NCI-H524 (cell line): ENCODE measurements at regions not wholly inside any gene's neighbourhood (a gene's known extent, or its start where the extent isn't known, plus 50 kb on each side); places are given as distances from the start of the nearest gene placed in this dataset.

ENCODE experiments used
- DNase-seq, 2 experiments: peaks; one replicate each; lab custom pipeline; 2025; lab: John Stamatoyannopoulos, UW

- DNase-seq = no peak
These were observed 2312.6 kb downstream of the PCDH9 start for GRCh38 chr13:64917566-64917965.

- no peak for DNase-seq
These were observed 2318.0 kb downstream of the PCDH9 start for GRCh38 chr13:64912141-64912540.

- DNase-seq = no peak
These were observed 2320.0 kb downstream of the PCDH9 start for GRCh38 chr13:64910096-64910495.

- DNase-seq = no peak
These were observed 2321.0 kb downstream of the PCDH9 start for GRCh38 chr13:64909184-64909583.

GRCh38 chr13:64900039-64900438, 2330.1 kb downstream of the PCDH9 start:
- DNase-seq = no peak

- DNase-seq = no peak
These were observed 2345.2 kb downstream of the PCDH9 start for GRCh38 chr13:64884976-64885375.

- no peak for DNase-seq
These were observed 2353.0 kb downstream of the PCDH9 start for GRCh38 chr13:64877176-64877575.

- no peak for DNase-seq
These were observed 2358.4 kb downstream of the PCDH9 start for GRCh38 chr13:64871742-64872141.

GRCh38 chr13:64869539-64869938, 2360.6 kb downstream of the PCDH9 start:
- DNase-seq = no peak

- no peak for DNase-seq
These were observed 2362.3 kb downstream of the PCDH9 start for GRCh38 chr13:64867856-64868255.

- DNase-seq = no peak
These were observed 2363.8 kb downstream of the PCDH9 start for GRCh38 chr13:64866331-64866730.

- DNase-seq = no peak
These were observed 2374.6 kb downstream of the PCDH9 start for GRCh38 chr13:64855506-64855905.

GRCh38 chr13:64850017-64850416, 2380.1 kb downstream of the PCDH9 start:
- no peak for DNase-seq

- no peak for DNase-seq
These were observed 2380.9 kb downstream of the PCDH9 start for GRCh38 chr13:64849196-64849595.

GRCh38 chr13:64847767-64848166, 2382.4 kb downstream of the PCDH9 start:
- DNase-seq = no peak

- DNase-seq = no peak
These were observed 2385.0 kb downstream of the PCDH9 start for GRCh38 chr13:64845110-64845509.

- no peak for DNase-seq
These were observed 2411.1 kb downstream of the PCDH9 start for GRCh38 chr13:64819081-64819480.

- DNase-seq = no peak
These were observed 2412.4 kb downstream of the PCDH9 start for GRCh38 chr13:64817691-64818090.

GRCh38 chr13:64810750-64811149, 2419.4 kb downstream of the PCDH9 start:
- DNase-seq = no peak

GRCh38 chr13:64808704-64809103, 2421.4 kb downstream of the PCDH9 start:
- no peak for DNase-seq

GRCh38 chr13:64801768-64802167, 2428.4 kb downstream of the PCDH9 start:
- no peak for DNase-seq

GRCh38 chr13:64798422-64798821, 2431.7 kb downstream of the PCDH9 start:
- no peak for DNase-seq

GRCh38 chr13:64793592-64793991, 2436.5 kb downstream of the PCDH9 start:
- DNase-seq = no peak

GRCh38 chr13:64793131-64793530, 2437.0 kb downstream of the PCDH9 start:
- DNase-seq = no peak

GRCh38 chr13:64791373-64791772, 2438.8 kb downstream of the PCDH9 start:
- no peak for DNase-seq
